GM18519 (cell line): ENCODE measurements at regions not wholly inside any gene's neighbourhood (a gene's known extent, or its start where the extent isn't known, plus 50 kb on each side); places are given as distances from the start of the nearest gene placed in this dataset.

Source experiments
- ATAC-seq: cut with Tn5 transposase; IDR thresholded peaks from one replicate; pipeline ENCODE4 v1.9.1; 2021; ENCODE audit warnings: mild to moderate bottlenecking, moderate library complexity; ENCODE audit not compliant: unreplicated experiment, low FRiP score

DNA sequence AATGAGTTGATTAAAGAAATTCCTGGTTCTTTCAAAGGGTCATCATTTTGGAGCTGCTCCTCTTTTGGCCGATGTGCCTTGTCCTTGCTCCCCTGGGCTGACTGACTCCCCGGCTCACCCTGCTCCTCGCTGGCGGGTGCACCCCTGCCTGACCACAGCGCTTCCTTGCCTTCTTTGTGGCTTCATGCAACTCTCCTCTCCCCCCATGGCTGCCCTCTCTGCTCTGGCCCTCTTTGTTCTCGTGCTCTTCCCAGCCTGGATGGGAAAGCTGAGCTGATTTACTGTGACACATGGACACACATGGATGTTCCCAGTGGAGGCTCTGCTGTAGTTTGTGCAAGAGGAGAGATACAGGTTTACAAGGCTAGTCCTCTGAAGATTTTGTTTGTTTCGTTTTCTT lies 234.6 kb downstream of the HAUS1 start:
- no peak for ATAC-seq

DNA sequence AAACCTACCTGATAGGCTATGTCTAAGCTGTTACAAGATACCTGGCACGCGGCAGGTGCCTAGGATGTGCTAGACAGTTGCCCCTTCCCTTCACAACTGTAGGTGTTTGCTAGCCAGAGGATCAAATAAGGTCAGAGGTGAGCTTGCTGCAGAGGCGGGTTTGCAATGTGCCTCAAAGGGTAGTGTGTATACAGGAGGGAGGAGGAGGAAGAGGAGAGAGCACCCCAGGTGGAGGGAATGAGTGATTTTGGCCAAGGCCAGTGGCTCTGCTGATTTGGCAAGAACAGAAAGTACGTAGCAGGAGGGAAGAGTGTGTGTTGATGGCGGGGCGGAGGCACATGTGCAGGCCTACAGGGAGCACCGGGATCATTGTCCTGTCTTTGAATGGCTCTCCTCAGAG lies 236.5 kb downstream of the HAUS1 start:
- no peak for ATAC-seq

DNA sequence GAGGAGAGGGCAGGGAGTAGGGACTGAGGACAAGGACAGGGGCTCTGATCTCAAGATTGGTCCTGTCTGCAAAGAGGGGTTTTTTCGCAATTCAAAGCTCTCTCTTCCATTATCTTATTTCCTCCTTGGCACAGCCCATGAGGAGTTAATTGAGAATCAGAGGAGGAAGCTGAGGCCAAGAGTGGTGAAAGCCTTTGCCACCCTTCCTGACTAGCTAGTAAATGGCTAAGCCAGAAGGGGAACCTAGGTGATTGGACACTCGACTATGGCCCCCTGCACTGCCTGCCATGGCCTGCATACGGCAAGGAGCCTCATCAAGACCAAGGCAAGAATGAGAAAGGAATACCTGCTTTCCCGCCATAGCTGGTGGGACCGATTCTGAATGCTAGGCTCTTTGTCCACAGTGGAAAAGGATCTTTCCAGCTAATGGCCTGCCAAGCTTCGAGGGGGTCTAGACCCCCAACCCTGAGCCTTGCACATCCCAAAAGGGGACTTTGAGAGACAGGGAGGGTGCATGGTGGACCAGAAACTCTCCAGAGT lies 237.9 kb downstream of the HAUS1 start:
- no peak for ATAC-seq

DNA sequence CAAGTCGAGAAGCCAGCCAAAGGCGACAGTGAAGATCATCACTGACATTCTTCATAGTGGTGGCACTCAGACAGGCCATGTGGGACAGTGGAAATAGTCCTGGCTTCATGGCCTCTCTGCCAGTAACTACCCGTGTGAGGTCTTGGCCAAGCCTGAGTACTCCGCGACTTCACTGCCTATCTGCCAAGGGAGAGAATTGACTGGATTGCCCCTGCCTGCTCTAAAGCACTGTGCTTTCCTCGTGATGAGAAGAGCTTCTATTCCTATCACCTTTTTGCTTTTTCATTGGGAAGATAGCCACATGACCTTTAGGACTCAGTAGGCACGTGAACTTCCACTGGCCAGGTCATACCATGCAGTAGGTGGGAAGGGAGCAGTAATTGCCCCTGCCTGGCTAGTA lies 239.3 kb downstream of the HAUS1 start:
- no peak for ATAC-seq

DNA sequence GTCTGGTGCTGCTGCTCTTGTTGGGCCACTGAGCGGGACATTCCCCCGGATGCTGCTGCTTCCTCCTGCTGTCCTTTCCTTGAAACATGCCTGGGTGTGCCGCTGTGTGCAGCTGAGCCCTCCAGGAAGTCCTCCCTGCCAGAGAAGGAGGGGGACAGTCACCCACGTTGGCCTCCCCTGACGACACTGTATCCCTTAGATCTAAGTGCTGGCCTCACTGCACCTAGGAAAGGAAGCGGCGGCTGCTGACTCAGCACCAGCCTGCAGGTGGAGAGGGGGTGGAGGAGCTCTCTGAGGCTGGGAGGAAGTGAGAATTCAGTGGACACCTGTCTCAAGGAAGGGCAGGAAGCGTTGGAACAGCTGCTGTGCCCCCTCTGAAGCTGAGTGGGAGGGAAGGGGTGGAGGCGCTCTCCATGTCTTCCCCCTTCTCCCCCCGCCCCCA lies 239.8 kb downstream of the HAUS1 start:
- peak; percentile 65 for ATAC-seq

DNA sequence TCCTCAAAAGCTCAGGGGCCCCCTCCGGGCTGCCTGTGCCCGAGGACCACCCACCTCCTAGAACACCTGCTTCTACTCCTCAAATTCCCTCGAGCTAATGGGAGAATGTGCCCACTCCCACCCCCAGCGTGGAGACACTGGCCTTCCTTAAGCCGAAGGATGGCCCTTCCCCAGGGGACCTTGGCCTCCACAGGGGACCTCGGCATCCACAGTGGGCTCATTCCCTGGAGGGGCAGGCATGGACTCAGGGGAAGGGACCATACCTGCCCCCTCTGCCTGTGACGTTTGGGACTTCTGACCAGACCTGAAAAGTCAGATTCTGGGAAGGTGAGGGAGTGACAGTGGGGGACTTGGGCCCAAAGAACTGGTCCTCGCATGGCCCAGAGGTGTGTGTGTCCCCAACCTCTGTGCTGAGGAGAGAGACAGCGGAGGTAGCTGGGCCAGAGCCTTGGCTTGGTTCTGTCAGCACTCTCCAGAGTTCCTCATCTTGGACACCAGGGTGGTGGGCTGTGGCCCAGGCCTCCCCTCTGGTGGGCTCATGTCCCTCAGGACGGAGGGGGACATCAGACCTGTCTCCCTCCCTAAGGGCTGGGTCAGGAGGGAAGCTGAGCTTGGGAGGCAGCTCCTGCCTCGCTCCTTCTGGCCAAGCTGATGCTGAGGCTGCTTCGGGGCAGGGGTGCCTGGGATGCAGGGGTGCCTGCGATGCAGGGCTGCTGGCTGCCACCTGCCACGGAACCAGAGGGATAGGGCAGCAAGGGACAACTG lies 240.4 kb downstream of the HAUS1 start:
- ATAC-seq = no peak

DNA sequence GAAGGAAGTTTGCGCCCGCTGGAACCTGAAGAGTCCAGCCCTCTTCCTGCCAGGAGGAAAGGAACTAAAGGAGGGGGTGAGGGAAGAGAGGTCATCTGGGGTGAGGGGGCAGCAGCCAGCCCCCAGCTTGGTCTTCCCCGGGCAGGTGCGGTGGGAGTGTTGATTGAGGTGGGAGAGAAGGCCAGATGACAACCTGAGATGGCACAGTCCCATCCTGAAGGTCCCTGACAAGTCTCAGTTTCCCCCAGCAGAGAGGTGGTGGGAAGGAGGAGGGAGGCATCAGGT lies 240.9 kb downstream of the HAUS1 start:
- ATAC-seq = no peak

DNA sequence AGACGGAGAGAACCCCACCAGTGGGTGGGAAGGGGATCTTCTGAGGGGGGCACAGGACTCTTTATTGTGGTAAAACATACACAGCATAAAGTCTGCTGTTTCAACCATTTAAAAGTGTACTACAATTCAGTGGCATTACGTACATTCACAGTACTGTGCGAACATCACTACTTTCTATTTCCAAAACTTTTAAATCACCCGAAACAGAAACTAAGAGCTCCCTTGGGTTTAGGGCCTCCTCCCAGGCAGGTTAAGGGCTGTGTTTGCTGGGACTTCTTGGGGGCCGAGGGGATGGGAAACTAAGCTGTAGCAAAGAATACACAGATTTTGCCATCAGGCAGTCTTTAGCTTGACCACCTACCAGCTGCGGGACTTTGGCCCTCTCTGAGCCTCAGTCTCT lies 242.0 kb downstream of the HAUS1 start:
- no peak for ATAC-seq

DNA sequence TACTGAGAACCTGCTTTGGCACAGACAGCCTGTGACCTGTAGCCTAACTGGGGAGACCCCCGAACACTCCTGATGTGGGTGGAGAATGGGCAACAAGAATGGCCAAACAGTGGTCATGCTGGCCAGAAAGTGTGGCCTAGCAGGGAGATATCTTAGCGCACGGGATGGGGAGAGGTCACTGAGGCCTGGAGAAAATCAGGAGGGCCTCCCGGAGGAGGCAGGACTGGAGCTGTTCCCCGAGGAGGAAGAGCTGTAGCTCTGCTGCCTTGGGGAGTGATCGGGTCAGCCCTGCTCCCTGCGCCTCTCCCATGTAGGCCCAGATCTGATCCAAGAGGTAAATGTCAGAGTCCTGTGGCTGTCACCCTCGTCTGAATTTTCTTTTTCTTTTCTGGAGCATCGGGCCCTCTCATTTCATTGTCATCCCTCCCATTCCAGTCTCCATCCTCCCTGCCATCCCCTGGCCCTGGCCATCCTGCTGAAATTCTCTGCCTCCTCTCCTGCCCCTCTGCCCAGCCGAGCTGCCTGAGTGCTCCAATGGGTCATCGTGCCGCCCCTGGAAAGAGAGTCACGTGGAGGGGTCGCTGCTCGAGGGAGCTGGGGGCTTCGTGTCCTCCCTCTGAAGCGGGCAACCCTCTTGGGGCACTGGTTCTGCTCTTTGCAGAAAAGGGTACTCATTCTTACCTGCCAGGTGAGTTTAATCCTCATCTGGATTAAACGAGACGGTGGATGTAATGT lies 242.9 kb downstream of the HAUS1 start:
- no peak for ATAC-seq

DNA sequence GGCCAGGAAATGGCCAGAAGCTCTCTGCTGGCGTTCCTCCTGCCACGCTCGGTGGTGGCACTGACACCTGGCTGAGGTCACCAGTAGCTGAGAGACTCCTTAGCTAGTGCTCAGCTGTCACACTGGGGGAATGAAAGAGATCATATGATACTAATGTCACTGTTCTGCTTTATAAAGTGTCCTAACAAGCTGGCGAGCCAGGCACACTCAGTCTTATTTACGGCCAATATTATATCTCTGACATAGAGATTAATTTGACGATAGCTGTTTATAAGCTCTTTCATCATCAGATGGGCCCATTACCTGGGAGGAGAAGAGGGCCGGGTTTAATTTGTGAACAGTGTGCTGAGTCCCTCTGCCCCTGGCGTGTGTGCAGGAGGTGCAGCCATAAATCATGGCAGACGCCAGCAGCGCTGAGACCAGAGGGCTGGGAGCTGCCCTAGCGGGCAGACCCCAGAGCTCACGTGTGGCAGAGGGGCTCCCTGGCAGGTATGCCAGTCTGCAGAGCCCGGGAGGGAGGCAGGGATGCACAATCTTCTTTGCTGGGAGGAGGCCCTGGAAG lies 246.5 kb downstream of the HAUS1 start:
- no peak for ATAC-seq

DNA sequence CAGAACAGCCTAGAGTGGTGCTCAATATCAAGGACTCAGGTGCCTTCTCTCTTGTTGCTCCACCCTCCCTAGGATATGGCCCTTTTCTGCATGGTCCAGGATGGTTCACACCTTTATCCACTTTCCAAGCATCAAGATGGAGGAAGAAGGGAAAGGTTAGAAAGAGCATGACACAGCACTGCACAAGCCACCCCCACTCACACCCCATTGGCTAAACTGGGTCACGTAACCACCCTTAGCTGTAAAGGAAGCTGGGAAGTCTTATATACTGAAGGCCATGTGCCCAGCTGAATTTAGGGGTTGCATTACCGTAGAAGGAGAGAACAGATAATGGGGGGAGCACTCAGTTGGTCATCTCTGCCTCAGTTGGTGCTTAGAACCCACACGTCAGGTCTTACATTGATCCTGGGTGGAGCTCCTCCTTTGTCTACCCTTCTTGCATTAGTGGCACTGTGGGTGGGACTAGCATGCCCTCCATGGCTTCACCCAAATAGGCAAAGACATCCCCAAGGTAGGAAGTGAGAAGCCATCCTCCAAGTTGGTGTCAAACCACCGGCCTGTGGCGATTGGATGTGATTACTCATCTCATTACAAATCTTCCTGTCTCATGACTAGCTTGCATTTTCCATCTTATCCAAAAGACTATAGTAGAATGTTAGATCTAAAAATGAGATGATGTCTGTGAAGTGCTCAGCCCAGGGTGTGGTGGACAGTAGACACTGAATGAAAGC lies 248.5 kb downstream of the HAUS1 start:
- no peak for ATAC-seq

DNA sequence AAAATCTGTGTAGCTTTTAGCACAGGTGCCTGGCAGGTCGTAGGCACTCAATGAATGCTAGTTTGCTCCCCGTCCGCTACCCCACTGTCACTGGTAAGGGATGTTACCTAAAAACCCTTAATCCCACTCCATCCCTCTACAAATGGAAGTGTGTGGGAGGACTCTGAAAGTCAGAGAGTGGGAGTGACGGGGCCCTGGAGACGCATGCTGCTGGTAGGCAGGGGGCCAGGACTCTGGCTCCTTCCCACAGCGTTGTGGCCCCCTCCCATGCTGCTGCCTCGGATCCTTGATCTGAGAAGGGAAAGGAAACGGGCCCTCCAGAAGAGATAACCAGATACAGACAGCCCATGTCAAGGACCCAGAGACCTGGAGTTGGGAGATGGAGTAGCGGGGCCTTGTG lies 249.3 kb downstream of the HAUS1 start:
- ATAC-seq = no peak

DNA sequence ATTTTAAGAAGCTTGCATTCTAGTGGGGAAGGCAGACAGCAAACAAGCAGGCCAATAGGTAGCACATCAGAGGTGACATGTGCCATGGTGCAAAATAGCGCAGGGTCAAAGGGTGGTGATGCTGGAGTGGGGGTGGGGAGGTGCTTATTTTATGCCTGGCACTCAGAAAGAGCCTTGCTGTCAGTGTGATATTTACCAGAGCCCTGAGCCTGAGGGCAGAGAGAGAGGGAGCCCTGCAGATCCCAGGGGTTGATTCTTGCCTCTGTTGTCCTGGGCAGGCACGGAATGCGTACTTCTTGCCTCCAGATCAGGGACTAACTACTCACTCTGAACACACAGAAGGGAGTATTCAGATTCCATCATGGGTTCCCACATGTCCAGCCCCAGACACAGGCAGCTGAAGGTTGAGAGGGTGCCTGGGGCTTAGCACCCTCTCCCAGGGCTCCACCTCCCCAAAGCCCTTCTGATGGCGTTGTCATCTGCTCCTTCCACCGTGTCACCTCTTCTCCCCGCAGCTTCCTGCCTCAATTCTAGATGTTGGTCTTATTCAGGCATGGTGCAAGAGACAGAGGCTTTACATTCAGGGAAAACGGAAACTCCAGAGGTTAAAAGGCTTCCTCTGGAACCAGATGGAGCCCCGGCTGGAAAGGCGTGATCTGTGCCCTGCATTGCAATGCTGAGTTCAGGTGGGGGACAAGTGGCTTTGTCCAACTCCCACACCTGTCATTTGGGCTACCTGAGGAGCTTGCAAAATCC lies 252.3 kb downstream of the HAUS1 start:
- ATAC-seq = no peak

DNA sequence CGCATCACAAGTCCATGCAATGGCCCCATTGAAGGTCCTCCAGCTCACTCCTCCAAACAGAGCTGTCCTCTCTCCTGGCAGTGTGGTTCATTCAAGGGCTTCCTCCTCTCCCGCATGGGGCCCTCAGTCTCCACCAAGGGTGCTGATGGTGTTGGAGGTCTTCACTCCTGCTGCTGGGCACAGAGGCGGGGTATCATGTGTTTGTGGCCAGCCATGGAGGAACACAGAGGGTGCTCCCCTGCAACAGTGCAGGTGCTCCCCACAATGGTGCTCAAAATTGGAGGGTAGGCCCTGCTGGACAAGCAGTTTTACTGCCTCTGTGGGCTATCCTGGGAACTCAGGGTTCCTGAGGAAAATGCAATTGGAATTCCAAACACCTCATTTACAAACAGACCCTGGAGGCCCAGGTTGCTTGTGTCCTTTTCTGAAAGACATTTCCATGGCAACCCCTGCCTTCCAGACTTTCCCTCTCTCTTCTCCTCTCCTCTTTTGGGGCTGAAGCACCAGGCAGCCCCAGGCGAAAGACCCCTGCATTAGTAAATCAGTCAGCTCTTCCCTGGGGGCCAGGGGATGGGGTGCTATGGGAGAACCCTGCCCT lies 256.0 kb downstream of the HAUS1 start:
- ATAC-seq = no peak

DNA sequence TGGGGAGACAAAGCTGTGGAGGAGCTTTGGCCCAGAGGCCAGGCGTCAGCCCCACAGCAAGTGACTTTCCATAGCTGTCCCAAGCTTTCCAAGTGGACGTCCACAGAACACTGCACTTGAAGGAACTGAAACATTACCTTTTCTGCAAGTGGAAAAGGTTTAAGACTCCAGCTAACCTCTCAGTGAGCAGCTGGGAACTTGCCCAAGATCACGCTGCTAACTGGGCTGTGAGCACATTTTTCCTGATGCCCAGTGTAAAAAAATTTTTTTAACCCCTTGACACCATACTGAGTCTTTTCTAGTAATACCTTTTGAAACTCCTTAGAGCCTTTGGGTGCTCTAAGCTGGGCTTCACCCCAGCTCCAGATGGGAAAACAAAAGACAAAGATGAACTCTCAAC lies 256.7 kb downstream of the HAUS1 start:
- ATAC-seq = no peak

DNA sequence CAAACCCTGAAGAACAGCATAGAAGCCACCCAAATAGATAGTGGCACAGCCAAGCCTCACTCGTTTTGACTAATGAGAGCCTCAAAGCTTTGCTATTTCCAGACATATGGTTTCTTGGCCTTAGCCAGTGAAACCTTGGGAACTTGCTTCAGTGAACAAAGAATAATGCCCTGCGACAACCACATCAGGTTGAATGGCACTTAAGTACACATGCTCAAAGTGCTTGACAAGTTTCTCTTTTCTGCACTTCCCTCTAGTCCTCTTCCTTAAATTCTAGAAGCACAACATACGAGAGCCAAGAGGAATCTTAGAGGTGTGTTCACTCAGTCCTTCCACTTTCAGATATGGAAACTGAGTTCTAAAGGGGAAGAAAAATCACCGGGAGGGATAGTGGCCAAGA lies 258.3 kb downstream of the HAUS1 start:
- no peak for ATAC-seq

DNA sequence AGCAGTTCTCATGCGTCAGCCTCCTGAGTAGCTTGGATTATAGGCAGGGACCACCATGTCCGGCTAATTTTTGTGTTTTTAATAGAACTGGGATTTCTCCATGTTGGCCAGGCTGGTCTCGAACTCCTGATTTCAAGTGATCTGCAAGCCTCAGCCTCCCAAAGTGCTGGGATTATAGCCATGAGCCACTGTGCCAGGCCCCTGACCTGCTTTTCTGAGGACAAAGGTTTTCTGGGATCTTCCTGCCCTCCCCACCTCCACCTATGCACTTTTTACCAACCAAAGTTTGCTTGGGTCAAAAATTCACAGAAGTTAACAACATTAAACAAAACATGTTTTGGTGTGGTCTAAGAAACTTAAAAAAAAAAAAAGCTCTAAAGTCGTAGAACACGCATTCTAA lies 259.9 kb downstream of the HAUS1 start:
- no peak for ATAC-seq

DNA sequence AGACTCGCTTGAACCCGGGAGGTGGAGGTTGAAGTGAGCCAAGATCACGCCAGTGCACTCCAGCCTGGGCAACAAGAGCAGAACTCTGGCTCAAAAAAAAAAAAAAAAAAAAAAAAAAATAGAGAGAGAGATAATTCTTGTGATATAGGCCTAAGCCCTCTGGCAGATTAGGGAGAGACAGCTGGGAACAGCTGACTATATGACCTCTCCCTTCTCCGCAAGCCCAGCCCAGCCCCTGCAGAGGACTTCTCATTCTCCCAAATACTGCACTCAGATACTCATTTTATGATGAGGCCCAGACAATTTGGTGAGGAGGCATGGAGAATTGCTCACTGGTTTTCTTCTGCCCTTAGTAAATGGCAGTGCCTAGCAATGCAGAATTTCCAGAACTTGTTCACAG lies 262.0 kb downstream of the HAUS1 start:
- no peak for ATAC-seq

DNA sequence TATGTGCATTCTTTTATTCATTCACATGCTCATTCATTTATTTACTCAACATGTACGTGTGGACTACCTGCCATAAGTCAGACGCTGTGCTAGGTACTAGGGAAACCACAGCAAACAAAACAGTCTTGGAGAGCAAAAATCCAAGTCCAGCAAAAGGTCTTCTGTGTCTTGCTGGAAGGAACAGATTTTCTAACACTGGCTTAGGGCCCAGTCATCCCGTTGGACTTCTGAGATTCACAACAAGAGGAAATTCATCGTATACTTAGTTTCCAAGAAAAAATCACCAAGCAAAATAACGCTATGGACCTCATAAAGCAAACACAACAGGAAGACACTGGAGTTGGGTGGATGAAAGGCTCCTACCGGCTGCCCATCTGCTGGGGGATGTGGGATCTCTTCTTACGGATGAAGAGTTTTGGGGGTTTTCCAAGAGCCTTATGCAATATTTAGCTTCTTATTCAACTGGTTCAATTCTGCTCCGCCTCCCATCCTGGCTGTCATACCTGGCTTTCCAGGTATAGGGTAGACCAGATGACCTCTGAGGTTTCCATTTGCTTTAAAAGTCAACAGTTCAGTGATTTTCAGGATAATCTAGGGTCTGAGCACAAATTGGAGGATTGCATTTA lies 262.7 kb downstream of the HAUS1 start:
- no peak for ATAC-seq

DNA sequence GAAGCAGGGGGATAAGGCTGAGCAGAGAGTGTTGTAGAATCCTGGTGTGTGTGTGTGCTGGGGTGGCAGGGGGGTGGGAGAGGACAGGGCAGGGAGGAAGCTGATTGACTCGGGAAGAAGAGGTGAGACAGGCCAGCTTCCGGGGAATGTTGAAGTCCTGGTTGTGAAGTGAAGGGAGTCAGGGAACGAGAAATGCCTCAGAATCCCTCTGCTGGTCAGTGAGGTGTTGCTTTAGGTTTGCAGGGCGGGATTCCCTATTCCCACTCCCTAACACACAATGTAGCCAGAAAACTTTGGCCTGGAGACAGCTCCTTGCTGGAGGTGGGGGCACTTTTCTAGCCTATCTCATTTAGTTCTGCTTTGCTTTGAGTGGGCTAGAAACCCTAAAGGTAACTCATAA lies 265.1 kb downstream of the HAUS1 start:
- no peak for ATAC-seq
